Activated T-cell treated with anti-CD3 and anti-CD28 coated beads, Interleukin-2, amount 50 U/mL, for 72 hours (primary cell): ENCODE measurements at regions not wholly inside any gene's neighbourhood (a gene's known extent, or its start where the extent isn't known, plus 50 kb on each side); places are given as distances from the start of the nearest gene placed in this dataset.
"Not testable (repeated sequence)": the region's sequence is repeated elsewhere in the genome, so short reads cannot be mapped to it uniquely, and the experiment has no call there.

Experiments used
- ATAC-seq, 2 donors: fragments of 150-1000 bp; cut with Tn5 transposase; replicated peaks in 1 of 2; 2 replicates each; pipeline ENCODE4 v1.10.0; 2021; ENCODE audit warnings: moderate library complexity in 2 of 2, mild to moderate bottlenecking in 1 of 2
- DNase-seq, 2 donors: peaks; one replicate each; pipeline ENCODE4 v3.0.0; 2021 to 2022; ENCODE audit warnings: mixed read lengths in 1 of 2
- H3K27ac Mint-ChIP-seq: one replicate; pipeline ENCODE4 v1.8.0; 2022; ENCODE audit warnings: mild to moderate bottlenecking, moderate library complexity, mixed read lengths
- H3K27me3 Mint-ChIP-seq: one replicate; pipeline ENCODE4 v1.8.0; 2022; ENCODE audit warnings: low read depth, mixed read lengths
- H3K36me3 Mint-ChIP-seq, 2 donors: one replicate each; pipeline ENCODE4 v1.8.0; 2022; ENCODE audit warnings: mixed read lengths in 2 of 2, mild to moderate bottlenecking in 1 of 2; ENCODE audit not compliant: insufficient read depth in 2 of 2
- H3K4me1 Mint-ChIP-seq: one replicate; pipeline ENCODE4 v1.8.0; 2022; ENCODE audit warnings: low read depth, mixed read lengths
- H3K4me3 Mint-ChIP-seq, 2 donors: one replicate each; pipeline ENCODE4 v1.8.0; 2022; ENCODE audit warnings: mild to moderate bottlenecking in 2 of 2, mixed read lengths in 2 of 2, moderate library complexity in 2 of 2
- H3K9me3 Mint-ChIP-seq, 2 donors: one replicate each; pipeline ENCODE4 v1.8.0; 2022; ENCODE audit warnings: mixed read lengths in 2 of 2

DNA sequence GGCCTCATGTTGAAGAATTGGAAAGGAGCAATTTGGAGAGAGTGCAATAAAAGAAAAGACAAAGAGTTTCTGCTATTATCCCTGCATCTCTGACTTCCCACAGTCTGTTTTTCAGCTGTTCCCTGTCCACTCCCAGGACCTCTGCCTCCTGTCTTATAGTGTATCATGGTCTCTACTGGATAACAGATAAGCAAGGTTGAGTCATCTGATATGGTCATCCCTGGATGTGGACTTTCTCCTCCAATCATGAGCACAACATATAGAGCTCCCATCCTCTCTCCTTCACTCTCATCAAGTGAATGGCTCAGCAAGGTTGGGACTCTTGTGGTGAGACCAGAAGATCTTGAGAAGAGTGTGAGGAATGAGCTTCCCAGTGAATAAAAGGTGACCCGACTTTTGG is 123.1 kb downstream of the PLCE1 start:
- Mint-ChIP-seq H3K36me3 (no peaks in the 10 kb centered on the region), H3K27me3 (peaks cover 8% of the 10 kb centered on the region)

DNA sequence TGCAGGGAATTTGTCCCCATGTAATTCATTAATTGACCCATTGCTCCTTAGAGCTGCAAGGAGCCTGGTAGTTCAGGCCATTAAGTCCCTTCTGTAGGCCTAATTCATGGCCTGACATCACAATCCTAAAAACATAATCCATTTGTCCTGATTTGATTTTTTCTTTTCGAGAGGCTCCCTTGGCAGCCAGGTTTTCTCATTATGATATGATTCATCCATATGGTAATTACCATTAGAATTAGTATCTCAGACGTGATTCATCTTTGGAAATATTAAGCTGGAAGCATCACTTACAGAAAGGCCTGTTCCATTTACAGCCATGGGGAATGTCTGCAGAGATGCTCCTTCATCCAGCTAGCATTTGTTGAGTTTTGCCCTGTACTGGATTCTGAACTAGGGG is 128.5 kb downstream of the PLCE1 start:
- no peak overlapping the region for H3K27ac Mint-ChIP-seq
- H3K4me1 Mint-ChIP-seq = no peaks in the 10 kb centered on the region
- DNase-seq = no peak
- no peak for ATAC-seq
- peaks cover 2 to 3% of the 10 kb centered on the region in 2 donors for H3K9me3 Mint-ChIP-seq
- no peaks in the 10 kb centered on the region for H3K36me3 Mint-ChIP-seq
- H3K4me3 Mint-ChIP-seq = no peak overlapping the region
- H3K27me3 Mint-ChIP-seq = no peaks in the 10 kb centered on the region

More for the DNA sequence above, 123.1 kb downstream of the PLCE1 start:
- Mint-ChIP-seq H3K9me3 (peaks cover 2 to 7% of the 10 kb centered on the region in 2 donors), H3K4me3 (no peak overlapping the region), H3K27ac (no peak overlapping the region), H3K4me1 (no peaks in the 10 kb centered on the region)
- ATAC-seq (no peak), DNase-seq (no peak)

DNA sequence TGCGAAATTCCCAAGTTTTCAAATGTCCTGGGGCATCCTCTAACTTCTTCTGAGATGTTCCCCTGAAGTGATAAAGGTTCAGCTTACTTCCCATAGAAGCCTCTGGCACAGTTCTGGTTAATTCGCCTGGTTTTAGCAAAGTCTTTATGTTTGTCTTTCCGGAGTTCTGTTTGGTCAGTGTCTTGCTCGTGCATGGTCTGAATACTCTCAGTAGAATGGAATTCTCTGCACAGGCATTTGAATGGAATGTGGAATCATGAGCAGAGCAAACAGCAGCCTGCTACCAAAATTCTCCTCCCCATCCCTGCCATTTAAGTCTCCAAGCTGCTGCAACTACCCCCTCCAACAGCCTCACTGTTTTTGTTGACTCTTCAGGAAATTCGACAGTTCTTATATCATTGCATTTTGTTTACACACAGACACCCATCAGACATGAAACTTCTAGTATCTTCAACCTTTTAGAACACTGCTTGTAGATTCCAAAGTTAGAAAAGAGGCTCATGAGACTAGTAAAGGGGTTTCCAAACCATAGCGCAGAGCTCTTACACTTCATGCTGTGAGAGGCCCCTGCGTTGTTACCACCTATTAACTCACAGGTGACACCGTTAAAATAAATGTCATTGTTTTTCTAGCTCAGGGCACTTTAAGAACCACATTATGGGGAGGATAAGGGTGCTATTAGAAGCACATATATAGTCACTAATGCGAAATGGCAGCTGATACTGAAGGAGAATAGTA is 129.7 kb downstream of the PLCE1 start:
- Mint-ChIP-seq H3K27ac (no peak overlapping the region), H3K36me3 (no peaks in the 10 kb centered on the region)

DNA sequence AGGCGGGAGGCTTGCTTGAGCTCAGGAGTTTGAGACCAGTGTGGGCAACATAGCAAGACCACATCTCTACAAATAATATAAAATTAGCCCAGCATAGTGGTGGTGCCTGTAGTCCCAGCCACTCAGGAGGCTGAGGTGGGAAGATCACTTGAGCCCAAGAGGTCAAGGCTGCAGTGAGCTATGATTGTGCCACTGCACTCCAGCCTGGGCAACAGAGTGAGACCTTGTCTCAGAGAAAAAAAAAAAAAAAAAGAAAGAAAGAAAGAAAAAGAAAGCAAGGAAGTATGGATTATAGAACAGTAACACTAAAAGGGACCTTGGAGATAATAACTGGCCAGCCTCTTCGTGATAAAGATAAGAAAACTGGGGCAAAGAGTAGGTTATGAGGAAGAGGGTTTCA is 130.4 kb downstream of the PLCE1 start:
- not testable (repeated sequence) for H3K9me3 Mint-ChIP-seq, DNase-seq, H3K36me3 Mint-ChIP-seq, H3K27me3 Mint-ChIP-seq, ATAC-seq, H3K27ac Mint-ChIP-seq, H3K4me3 Mint-ChIP-seq, H3K4me1 Mint-ChIP-seq

More for the DNA sequence above, 129.7 kb downstream of the PLCE1 start:
- Mint-ChIP-seq H3K4me1 (no peaks in the 10 kb centered on the region), H3K27me3 (no peaks in the 10 kb centered on the region), H3K4me3 (no peak overlapping the region), H3K9me3 (peaks cover 2 to 3% of the 10 kb centered on the region in 2 donors)
- no peak for ATAC-seq
- no peak for DNase-seq

DNA sequence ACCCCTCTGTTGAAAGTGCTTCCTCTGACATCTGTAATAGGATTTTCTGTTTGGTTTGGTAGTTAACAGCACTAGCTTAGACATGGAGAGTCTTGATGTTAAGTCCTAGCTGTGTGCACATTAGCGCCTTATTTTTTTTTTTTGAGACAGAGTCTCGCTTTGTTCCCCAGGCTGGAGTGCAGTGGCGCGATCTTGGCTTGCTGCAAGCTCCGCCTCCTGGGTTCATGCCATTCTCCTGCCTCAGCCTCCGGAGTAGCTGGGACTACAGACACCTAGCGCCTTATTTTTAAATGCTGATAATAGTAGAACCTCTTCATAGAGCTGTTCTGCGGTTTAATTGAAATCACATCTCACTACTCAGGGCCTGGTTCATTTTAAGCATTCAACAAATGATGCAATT is 131.5 kb downstream of the PLCE1 start:
- H3K27me3 Mint-ChIP-seq, H3K4me3 Mint-ChIP-seq, H3K4me1 Mint-ChIP-seq, ATAC-seq, DNase-seq, H3K36me3 Mint-ChIP-seq, H3K9me3 Mint-ChIP-seq, H3K27ac Mint-ChIP-seq: not testable (repeated sequence)

DNA sequence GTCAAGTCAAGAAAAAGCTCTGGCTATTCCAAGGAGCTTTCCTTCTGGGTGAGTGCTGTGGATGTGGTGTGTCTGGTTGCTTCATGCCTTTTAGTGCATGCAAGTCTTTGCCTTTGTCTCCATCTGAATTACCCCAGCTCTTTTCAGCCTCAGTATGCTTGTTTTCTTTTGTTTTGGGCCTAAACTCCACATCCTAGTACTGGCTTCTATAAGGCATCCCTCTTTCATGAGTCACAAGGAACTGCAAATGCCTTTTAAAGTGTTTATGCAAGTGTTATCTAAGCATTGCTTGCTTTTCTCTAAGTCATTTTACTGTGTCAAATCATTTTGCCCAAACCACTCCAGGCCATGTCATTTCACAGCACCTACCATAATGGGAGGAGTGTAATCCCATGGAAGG is 132.1 kb downstream of the PLCE1 start:
- H3K4me3 Mint-ChIP-seq = no peak overlapping the region
- no peak overlapping the region for H3K27ac Mint-ChIP-seq
- no peaks in the 10 kb centered on the region for H3K4me1 Mint-ChIP-seq
- no peaks in the 10 kb centered on the region for H3K9me3 Mint-ChIP-seq
- H3K27me3 Mint-ChIP-seq = no peaks in the 10 kb centered on the region
- DNase-seq = no peak
- no peak for ATAC-seq
- no peaks in the 10 kb centered on the region for H3K36me3 Mint-ChIP-seq

DNA sequence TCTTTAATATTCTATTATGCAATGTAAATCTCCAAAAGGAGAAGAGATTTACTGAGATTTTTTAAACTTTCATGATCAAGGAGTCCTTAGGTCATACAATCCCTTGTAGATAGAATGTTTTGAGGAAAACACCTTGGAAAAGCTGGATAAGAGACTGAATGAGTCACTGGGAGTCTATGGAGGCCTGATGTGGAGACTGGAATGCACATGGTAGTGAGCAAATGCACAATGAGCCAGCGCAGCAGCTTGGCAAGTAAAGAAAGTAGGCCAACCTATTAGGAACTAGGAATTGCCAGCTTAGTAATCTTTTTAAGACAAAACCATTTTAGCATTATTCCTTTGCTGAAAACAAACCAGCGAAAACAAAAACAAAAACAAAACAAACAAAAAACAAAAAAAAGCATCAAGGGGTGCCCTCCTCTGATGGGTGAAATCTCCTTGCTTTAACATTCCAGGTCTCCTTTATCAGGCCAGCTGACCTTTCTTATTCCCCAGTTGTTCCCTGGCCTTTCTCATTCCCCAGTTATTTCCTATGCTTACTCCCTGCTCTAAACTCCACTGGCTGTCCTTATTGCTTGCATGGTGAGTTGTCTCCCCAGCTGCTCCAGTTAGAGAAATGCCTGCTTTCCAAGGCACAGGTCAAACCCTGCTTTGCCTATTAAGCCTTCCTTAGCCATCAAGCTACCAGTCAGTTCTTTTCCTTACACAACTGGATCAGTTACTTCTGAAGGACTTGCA is 135.8 kb downstream of the PLCE1 start:
- peaks cover 8% of the 10 kb centered on the region for H3K27me3 Mint-ChIP-seq
- no peak for DNase-seq
- no peaks in the 10 kb centered on the region for H3K9me3 Mint-ChIP-seq
- ATAC-seq = no peak
- H3K36me3 Mint-ChIP-seq = no peaks in the 10 kb centered on the region
- H3K4me1 Mint-ChIP-seq = no peaks in the 10 kb centered on the region
- H3K27ac Mint-ChIP-seq = no peak overlapping the region
- no peak overlapping the region for H3K4me3 Mint-ChIP-seq

DNA sequence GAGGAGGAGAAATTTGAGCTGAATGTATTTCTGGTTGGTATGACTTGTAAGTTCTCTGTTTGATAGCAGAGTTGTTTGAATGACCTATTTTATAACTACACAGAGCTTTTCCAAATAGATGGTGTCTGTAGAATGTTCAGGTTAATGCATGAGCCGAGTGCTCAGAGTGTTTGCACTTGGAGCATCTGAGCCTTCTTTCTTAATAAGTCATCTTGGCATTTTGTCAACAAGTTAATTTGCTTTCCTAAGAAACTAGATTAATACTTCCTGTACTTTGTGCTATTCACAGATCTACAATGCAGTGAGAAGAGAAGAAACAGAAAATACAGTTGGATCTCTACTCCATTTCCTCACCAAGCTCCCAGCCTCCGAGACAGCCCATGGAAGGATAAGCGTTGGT is 138.2 kb downstream of the PLCE1 start:
- H3K9me3 Mint-ChIP-seq = no peaks in the 10 kb centered on the region
- DNase-seq (no peak), ATAC-seq (no peak)
- H3K4me3 Mint-ChIP-seq = no peak overlapping the region
- H3K4me1 Mint-ChIP-seq = no peaks in the 10 kb centered on the region
- H3K36me3 Mint-ChIP-seq = no peaks in the 10 kb centered on the region
- H3K27me3 Mint-ChIP-seq = peaks cover 8% of the 10 kb centered on the region
- no peak overlapping the region for H3K27ac Mint-ChIP-seq

DNA sequence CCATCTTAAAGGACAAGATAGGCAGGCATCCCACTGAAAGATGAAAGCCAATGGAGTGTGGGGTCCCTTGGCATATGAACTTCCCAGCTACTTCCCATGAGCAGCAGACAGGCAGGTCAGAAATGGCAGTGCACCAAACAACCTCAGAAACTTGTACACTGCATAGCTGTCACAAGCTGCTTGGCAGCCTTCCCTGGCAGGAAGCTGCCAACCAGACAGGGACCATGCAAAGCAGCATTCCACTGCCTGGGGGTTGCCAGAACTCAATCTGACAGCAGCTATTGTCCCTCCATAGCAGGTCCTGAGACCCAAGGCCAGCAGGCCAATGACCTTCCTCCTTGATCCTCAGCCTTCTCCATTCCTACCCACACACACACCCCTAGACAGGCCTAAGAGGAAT is 139.5 kb downstream of the PLCE1 start:
- Mint-ChIP-seq H3K27ac (no peak overlapping the region), H3K4me1 (no peaks in the 10 kb centered on the region), H3K9me3 (no peaks in the 10 kb centered on the region), H3K27me3 (peaks cover 8% of the 10 kb centered on the region), H3K4me3 (no peak overlapping the region), H3K36me3 (no peaks in the 10 kb centered on the region)
- no peak for ATAC-seq
- no peak for DNase-seq

DNA sequence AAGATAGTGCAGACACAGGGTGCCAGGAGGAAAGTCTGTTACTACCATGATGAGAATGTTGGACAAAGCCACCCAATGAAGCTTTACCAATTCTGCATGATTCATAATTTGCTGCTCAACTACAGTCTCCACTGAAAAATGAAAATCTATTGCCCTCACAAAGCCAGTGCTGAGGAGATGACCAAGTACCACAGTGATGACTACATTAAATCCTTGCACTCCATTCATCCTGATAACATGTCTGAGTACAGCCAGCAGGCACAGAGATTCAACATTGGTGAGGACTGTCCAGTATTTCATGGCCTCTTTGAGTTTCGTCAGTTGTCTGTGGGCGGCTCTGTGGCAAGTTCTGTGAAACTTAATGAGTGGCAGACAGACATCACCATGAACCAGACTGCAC is 144.0 kb downstream of the PLCE1 start:
- no peak for ATAC-seq
- no peak overlapping the region for H3K4me3 Mint-ChIP-seq
- H3K27ac Mint-ChIP-seq = no peak overlapping the region
- no peaks in the 10 kb centered on the region for H3K36me3 Mint-ChIP-seq
- H3K4me1 Mint-ChIP-seq = no peaks in the 10 kb centered on the region
- H3K27me3 Mint-ChIP-seq = no peaks in the 10 kb centered on the region
- no peaks in the 10 kb centered on the region for H3K9me3 Mint-ChIP-seq
- DNase-seq = no peak

DNA sequence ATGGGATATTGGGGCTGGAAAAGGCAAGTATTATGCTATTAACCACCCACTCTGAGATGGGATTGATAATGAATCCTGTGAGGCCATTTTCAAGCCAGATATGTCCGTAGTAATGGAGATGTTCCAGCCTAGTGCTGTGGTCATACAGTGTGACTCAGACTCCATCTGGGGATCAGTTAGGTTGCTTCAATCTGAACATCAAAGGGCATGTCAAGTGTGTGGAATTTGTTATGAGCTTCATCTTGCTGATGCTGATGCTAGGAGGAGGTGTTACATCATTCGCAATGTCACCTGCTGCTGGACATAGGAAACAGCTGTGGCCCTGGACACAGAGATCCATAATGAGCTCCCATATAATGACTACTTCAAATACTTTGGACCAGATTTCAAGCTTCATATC is 144.7 kb downstream of the PLCE1 start:
- H3K4me1 Mint-ChIP-seq = no peaks in the 10 kb centered on the region
- H3K36me3 Mint-ChIP-seq = no peaks in the 10 kb centered on the region
- no peaks in the 10 kb centered on the region for H3K27me3 Mint-ChIP-seq
- H3K9me3 Mint-ChIP-seq = no peaks in the 10 kb centered on the region
- DNase-seq (no peak), ATAC-seq (no peak)
- H3K27ac Mint-ChIP-seq = no peak overlapping the region
- H3K4me3 Mint-ChIP-seq = no peak overlapping the region

DNA sequence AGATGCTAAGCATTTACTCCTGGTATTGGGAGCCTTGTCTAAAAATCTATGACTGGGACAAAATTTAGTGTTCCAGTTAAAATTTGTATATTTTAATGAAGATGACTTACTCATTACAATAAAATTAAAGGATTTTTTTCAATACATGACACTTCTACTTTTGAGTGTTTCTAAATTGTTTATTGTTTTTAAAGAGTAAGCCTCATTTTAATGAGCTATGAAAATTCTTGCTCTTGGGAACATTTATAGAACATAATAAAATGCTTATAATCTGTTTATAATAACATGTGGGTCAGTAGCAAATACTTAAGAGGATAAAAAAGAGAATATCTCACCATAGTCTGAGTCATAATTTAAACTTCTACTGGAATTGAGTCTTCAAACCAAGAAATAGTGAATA is 149.5 kb downstream of the PLCE1 start:
- no peaks in the 10 kb centered on the region for H3K27me3 Mint-ChIP-seq
- H3K27ac Mint-ChIP-seq = no peak overlapping the region
- no peak for ATAC-seq
- H3K9me3 Mint-ChIP-seq = no peaks in the 10 kb centered on the region
- H3K4me1 Mint-ChIP-seq = no peaks in the 10 kb centered on the region
- no peak for DNase-seq
- no peaks in the 10 kb centered on the region for H3K36me3 Mint-ChIP-seq
- no peak overlapping the region for H3K4me3 Mint-ChIP-seq

DNA sequence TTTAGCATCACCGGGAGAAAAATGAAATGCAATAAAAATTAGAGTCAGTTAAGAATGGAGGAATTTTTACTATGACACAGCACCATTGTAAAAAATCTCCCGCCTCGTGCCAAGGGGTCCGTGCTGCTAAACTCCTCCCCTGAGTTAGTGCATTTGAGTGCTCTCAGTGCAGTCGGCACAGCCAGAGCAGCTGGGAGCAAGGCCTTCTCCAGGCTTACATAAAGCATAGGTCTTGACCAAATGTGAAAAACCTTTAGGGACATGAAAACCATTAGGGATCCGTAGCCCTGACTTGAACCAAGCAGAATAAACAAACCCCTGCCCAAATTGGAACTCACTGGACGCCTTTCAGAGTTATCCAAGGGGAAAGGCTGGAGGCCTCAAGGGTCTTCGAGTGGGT is 152.6 kb downstream of the PLCE1 start:
- Mint-ChIP-seq H3K27ac (no peak overlapping the region), H3K9me3 (no peaks in the 10 kb centered on the region), H3K4me3 (no peak overlapping the region), H3K36me3 (no peaks in the 10 kb centered on the region), H3K4me1 (no peaks in the 10 kb centered on the region), H3K27me3 (no peaks in the 10 kb centered on the region)
- ATAC-seq (no peak), DNase-seq (no peak)

DNA sequence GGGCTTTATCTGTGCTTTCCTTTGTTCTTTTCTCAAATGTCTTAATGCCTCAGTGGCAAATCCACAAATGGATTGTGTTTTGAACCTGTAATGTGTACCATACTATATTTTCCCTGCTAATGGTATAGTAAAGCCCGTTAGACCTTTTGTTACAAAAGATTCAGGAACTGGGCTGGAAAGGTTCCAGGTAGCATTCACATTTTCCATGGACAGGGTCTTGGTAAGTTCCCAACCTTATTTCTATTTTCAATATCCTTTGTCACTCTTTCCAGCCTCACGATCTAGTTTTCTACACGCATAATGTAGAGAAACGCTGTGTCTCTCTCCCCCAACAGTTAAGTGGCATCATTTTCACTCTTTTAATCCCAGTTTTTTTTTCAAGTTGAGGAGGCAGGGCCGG is 153.0 kb downstream of the PLCE1 start:
- H3K36me3 Mint-ChIP-seq = no peaks in the 10 kb centered on the region
- H3K27me3 Mint-ChIP-seq = no peaks in the 10 kb centered on the region
- no peaks in the 10 kb centered on the region for H3K9me3 Mint-ChIP-seq
- no peak overlapping the region for H3K27ac Mint-ChIP-seq
- no peaks in the 10 kb centered on the region for H3K4me1 Mint-ChIP-seq
- no peak overlapping the region for H3K4me3 Mint-ChIP-seq
- DNase-seq = no peak
- ATAC-seq = no peak
